ENCODE measurements at regions not wholly inside any gene's neighbourhood (a gene's known extent, or its start where the extent isn't known, plus 50 kb on each side); places are given as distances from the start of the nearest gene placed in this dataset.

- TF ChIP-seq ELF4 (IDR thresholded peaks at IDR 0.05) (no peak), SUZ12 (IDR thresholded peaks at IDR 0.05) (no peak), TARDBP (IDR thresholded peaks at IDR 0.05) (no peak), FOXM1 (IDR thresholded peaks at IDR 0.05; ENCODE audit: borderline replicate concordance) (no peak), BHLHE40 (IDR thresholded peaks at IDR 0.05; ENCODE audit: borderline replicate concordance) (no peak), LEF1 (IDR thresholded peaks at IDR 0.05; ENCODE audit: borderline replicate concordance) (no peak), FOXK2 (IDR thresholded peaks at IDR 0.05) (no peak)
These were observed 584.1 kb downstream of the PTPRU start for GRCh38 chr1:29820401-29820800.
